ENCODE measurements at regions not wholly inside any gene's neighbourhood (a gene's known extent, or its start where the extent isn't known, plus 50 kb on each side); places are given as distances from the start of the nearest gene placed in this dataset.

DNA sequence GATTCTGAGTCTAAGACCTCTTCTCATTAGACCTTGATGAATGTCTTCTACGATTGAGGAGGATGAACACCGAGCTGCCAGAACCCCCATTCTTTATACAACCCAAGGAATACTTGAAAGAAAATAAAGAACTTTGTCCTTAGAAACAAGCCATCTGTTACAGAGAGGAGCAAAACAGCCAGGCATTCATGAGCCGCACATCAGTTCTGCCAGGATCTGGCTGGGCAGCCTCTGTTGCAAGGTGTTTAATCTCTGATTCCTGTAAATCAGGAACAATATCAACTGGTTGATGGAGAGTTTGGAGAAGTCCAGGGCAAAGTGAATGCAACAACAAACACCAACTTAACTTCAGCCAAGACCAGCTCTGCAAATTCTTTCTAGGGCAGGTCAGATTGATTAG is 165.5 kb upstream of the DMAC1 start:
- no peak overlapping the region for H3K4me3 ChIP-seq (replicated peaks in 1 of 3; ENCODE audit: insufficient read depth in 1 of 3, low read depth in 1 of 3, low read length in 3 of 3)
- no peaks in the 10 kb centered on the region for H3K9me1 ChIP-seq (replicated peaks; ENCODE audit: control insufficient read depth, extremely low read depth, insufficient read depth, low read length)
- ChIA-PET CTCF (no interaction called here), POLR2A (no interaction called here)
- H3K27me3 ChIP-seq (ENCODE audit: control insufficient read depth in 2 of 2, insufficient read depth in 2 of 2, low read length in 2 of 2), result no peaks in the 10 kb centered on the region
- no peaks in the 10 kb centered on the region for H4K20me1 ChIP-seq (replicated peaks; ENCODE audit: control insufficient read depth, extremely low read depth, insufficient read depth, low read length)
- dilution Hi-C loops (cut with MboI; ENCODE audit: extremely low pct_ligation_motif_present, low sequenced_read_pairs), result no loop called here
- FAIRE-seq (no peak), DNase-seq (ENCODE audit: low read depth, low spot score) (no peak)
- H3K9me3 ChIP-seq (replicated peaks; ENCODE audit: control insufficient read depth, insufficient read depth, low read length), result no peaks in the 10 kb centered on the region
- H3K79me2 ChIP-seq (ENCODE audit: control insufficient read depth, insufficient read depth, low read length), result no peaks in the 10 kb centered on the region
- no TSS peak for BruUV-seq (replicated peaks)
- H3K4me1 ChIP-seq (ENCODE audit: control insufficient read depth, extremely low read depth, insufficient read depth, low read length), result no peaks in the 10 kb centered on the region
- H3K9ac ChIP-seq (replicated peaks; ENCODE audit: extremely low read depth, insufficient read depth, low read length), result no peak overlapping the region
- H3K36me3 ChIP-seq (ENCODE audit: control insufficient read depth in 2 of 2, extremely low read depth in 1 of 2, insufficient read depth in 2 of 2, low read length in 2 of 2), result no peaks in the 10 kb centered on the region
- H2AFZ ChIP-seq (ENCODE audit: low read depth, low read length), result no peak overlapping the region
- TF ChIP-seq POLR2AphosphoS5 (IDR thresholded peaks at IDR 0.05; ENCODE audit: insufficient read depth, low read depth, low read length), result no peak
- intact Hi-C loops (cut with micrococcal nuclease), result no loop called here
- H3K4me2 ChIP-seq (ENCODE audit: insufficient read depth, low read length), result no peak overlapping the region
- H3K27ac ChIP-seq (ENCODE audit: insufficient read depth, low read depth, low read length), result no peak overlapping the region

DNA sequence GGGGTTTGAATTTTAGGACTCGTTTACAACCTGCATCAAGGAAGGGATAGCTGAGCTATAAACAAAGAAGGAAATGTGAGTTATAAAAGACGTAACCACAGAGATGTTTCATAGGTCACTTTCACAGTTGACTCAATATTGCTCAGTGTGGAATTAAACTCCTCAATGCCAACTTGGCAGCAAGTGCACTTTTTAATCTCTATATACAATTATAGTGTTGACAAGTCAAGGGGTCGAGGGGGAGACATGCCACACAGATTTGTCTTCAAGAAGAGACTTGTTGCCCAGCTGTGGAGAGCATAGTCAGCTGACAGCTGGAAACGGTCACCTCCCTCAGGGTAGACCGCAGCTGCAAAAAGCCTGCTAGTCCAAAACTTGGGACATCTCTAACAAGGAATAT is 163.4 kb upstream of the DMAC1 start:
- FAIRE-seq, result no peak
- no TSS peak for BruUV-seq (replicated peaks)
- Histone ChIP-seq H3K79me2 (ENCODE audit: control insufficient read depth, insufficient read depth, low read length) (no peaks in the 10 kb centered on the region), H3K4me2 (ENCODE audit: insufficient read depth, low read length) (no peak overlapping the region), H3K9me1 (replicated peaks; ENCODE audit: control insufficient read depth, extremely low read depth, insufficient read depth, low read length) (no peaks in the 10 kb centered on the region), H3K4me3 (replicated peaks in 1 of 3; ENCODE audit: insufficient read depth in 1 of 3, low read depth in 1 of 3, low read length in 3 of 3) (no peak overlapping the region), H3K36me3 (ENCODE audit: control insufficient read depth in 2 of 2, extremely low read depth in 1 of 2, insufficient read depth in 2 of 2, low read length in 2 of 2) (no peaks in the 10 kb centered on the region), H4K20me1 (replicated peaks; ENCODE audit: control insufficient read depth, extremely low read depth, insufficient read depth, low read length) (no peaks in the 10 kb centered on the region), H3K9ac (replicated peaks; ENCODE audit: extremely low read depth, insufficient read depth, low read length) (no peak overlapping the region), H3K4me1 (ENCODE audit: control insufficient read depth, extremely low read depth, insufficient read depth, low read length) (no peaks in the 10 kb centered on the region), H3K27me3 (ENCODE audit: control insufficient read depth in 2 of 2, insufficient read depth in 2 of 2, low read length in 2 of 2) (no peaks in the 10 kb centered on the region), H3K27ac (ENCODE audit: insufficient read depth, low read depth, low read length) (no peak overlapping the region), H3K9me3 (replicated peaks; ENCODE audit: control insufficient read depth, insufficient read depth, low read length) (no peaks in the 10 kb centered on the region), H2AFZ (ENCODE audit: low read depth, low read length) (no peak overlapping the region)
- intact Hi-C loops (cut with micrococcal nuclease), result no loop called here
- dilution Hi-C loops (cut with MboI; ENCODE audit: extremely low pct_ligation_motif_present, low sequenced_read_pairs), result no loop called here
- ChIA-PET POLR2A (no interaction called here), CTCF (no interaction called here)
- no peak for TF ChIP-seq POLR2A (IDR thresholded peaks at IDR 0.05; ENCODE audit: low read depth, low read length)
- TF ChIP-seq JUN (IDR thresholded peaks at IDR 0.05; ENCODE audit: borderline replicate concordance, insufficient read depth, insufficient read length, low read depth), result no peak
- TF ChIP-seq, protein P1, sequence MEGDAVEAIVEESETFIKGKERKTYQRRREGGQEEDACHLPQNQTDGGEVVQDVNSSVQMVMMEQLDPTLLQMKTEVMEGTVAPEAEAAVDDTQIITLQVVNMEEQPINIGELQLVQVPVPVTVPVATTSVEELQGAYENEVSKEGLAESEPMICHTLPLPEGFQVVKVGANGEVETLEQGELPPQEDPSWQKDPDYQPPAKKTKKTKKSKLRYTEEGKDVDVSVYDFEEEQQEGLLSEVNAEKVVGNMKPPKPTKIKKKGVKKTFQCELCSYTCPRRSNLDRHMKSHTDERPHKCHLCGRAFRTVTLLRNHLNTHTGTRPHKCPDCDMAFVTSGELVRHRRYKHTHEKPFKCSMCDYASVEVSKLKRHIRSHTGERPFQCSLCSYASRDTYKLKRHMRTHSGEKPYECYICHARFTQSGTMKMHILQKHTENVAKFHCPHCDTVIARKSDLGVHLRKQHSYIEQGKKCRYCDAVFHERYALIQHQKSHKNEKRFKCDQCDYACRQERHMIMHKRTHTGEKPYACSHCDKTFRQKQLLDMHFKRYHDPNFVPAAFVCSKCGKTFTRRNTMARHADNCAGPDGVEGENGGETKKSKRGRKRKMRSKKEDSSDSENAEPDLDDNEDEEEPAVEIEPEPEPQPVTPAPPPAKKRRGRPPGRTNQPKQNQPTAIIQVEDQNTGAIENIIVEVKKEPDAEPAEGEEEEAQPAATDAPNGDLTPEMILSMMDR (IDR thresholded peaks at IDR 0.05; ENCODE audit: extremely low read depth in 1 of 2, insufficient read depth in 1 of 2, low read depth in 1 of 2, low read length in 2 of 2), result no peak
- TF ChIP-seq, protein P2, sequence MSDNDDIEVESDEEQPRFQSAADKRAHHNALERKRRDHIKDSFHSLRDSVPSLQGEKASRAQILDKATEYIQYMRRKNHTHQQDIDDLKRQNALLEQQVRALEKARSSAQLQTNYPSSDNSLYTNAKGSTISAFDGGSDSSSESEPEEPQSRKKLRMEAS (IDR thresholded peaks at IDR 0.05; ENCODE audit: insufficient read depth, insufficient read length), result no peak
- TF ChIP-seq MYC (IDR thresholded peaks at IDR 0.05; ENCODE audit: low read depth, low read length), result no peak
- TF ChIP-seq GATA2 (IDR thresholded peaks at IDR 0.05; ENCODE audit: insufficient read depth, insufficient read length, low read depth, low read length), result no peak
- no peak for TF ChIP-seq EZH2 (IDR thresholded peaks at IDR 0.05; ENCODE audit: borderline replicate concordance, low read depth, low read length, severe bottlenecking)
- TF ChIP-seq POLR2AphosphoS5 (IDR thresholded peaks at IDR 0.05; ENCODE audit: insufficient read depth, low read depth, low read length), result no peak
- no peak for TF ChIP-seq FOS (IDR thresholded peaks at IDR 0.05; ENCODE audit: borderline replicate concordance, insufficient read depth, low read length)
- DNase-seq (ENCODE audit: low read depth, low spot score), result no peak

All from endothelial cell of umbilical vein (primary cell).